Erythroblast (primary cell): ENCODE measurements at regions not wholly inside any gene's neighbourhood (a gene's known extent, or its start where the extent isn't known, plus 50 kb on each side); places are given as distances from the start of the nearest gene placed in this dataset.

Source experiments
- GATA1 ChIP-seq: IDR thresholded peaks from 2 replicates; pipeline ENCODE4 v1.6.1; 2011; ENCODE audit warnings: low read depth, mild to moderate bottlenecking, control low read depth, low read length, moderate library complexity
- POLR2A ChIP-seq: IDR thresholded peaks from 2 replicates; pipeline ENCODE4 v1.6.1; 2011; ENCODE audit warnings: mild to moderate bottlenecking, low read length

DNA sequence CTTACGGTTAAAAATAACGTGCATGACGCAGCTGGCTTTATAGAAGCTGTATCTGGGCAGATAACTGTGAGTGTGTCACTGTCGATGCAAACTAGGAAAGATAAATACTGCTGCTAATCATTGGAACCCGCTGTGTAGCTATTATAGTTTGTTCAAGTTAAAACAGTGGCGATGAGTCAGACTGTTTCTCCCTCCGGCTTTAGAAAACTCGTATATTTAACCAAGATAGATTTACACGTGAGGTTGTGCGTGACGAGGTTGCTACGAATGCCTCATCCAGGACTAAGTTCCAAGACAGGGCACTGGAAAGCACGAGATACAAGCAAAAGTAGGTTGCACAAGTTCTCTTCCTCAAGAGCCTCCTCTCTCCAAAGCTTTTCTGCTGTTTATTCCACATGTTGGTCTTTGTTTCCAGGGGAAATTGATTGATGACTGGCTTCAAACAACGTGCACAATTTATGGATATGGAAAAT is 270.7 kb downstream of the FBXW7 start:
- no peak for TF ChIP-seq POLR2A
- no peak for TF ChIP-seq GATA1
